Spleen (tissue), 11 donors: ENCODE measurements at regions not wholly inside any gene's neighbourhood (a gene's known extent, or its start where the extent isn't known, plus 50 kb on each side); places are given as distances from the start of the nearest gene placed in this dataset.

Source experiments
- DNase-seq: peaks from one replicate; pipeline ENCODE4 v3.0.0-alpha.2; 2020
- H3K27ac ChIP-seq, 8 donors: fragments of 200-600 bp; sonication (generic) in 7 of 8; 1 replicate in 4 of 8; 2 replicates in 4 of 8; pipeline versions ENCODE4 v1.5.0 to v1.8.0; 2016 to 2021; ENCODE audit warnings: inconsistent platforms in 4 of 8, mild to moderate bottlenecking in 4 of 8, moderate library complexity in 1 of 8
- H3K27me3 ChIP-seq, 7 donors: fragments of 200-600 bp; sonication (generic) in 6 of 7; replicated peaks in 1 of 7; 1 replicate in 4 of 7; 2 replicates in 3 of 7; pipeline versions ENCODE4 v1.5.0 to v1.8.0; 2016 to 2021; ENCODE audit warnings: inconsistent platforms in 3 of 7, mild to moderate bottlenecking in 1 of 7
- H3K36me3 ChIP-seq, 6 donors: fragments of 200-600 bp; sonication (generic) in 5 of 6; 1 replicate in 4 of 6; 2 replicates in 2 of 6; pipeline versions ENCODE4 v1.5.0 to v1.8.0; 2016 to 2021; ENCODE audit warnings: inconsistent platforms in 2 of 6
- H3K4me1 ChIP-seq, 6 donors: fragments of 200-600 bp; sonication (generic) in 5 of 6; 1 replicate in 3 of 6; 2 replicates in 3 of 6; pipeline versions ENCODE4 v1.5.0 to v1.8.0; 2016 to 2021; ENCODE audit warnings: inconsistent platforms in 3 of 6
- H3K4me3 ChIP-seq, 8 donors: fragments of 200-600 bp; sonication (generic) in 7 of 8; 1 replicate in 4 of 8; 2 replicates in 4 of 8; pipeline versions ENCODE4 v1.5.0 to v1.8.0; 2016 to 2021; ENCODE audit warnings: inconsistent platforms in 4 of 8, mild to moderate bottlenecking in 4 of 8, moderate library complexity in 2 of 8
- H3K9me3 ChIP-seq, 8 donors: fragments of 200-600 bp; sonication (generic) in 7 of 8; 1 replicate in 4 of 8; 2 replicates in 4 of 8; pipeline versions ENCODE4 v1.5.0 to v1.8.0; 2016 to 2021; ENCODE audit warnings: inconsistent platforms in 4 of 8
- CTCF ChIP-seq, 11 experiments: fragments of 200-600 bp in 7 of 11; fragments of 450-650 bp in 4 of 11; sonication (generic) in 4 of 11; IDR thresholded peaks in 8 of 11; conservative IDR thresholded peaks in 3 of 11; 1 replicate in 7 of 11; 2 replicates in 4 of 11; pipeline versions ENCODE4 v1.4.0 to v1.8.0; 2016 to 2021; ENCODE audit warnings: antibody characterized with exemption in 11 of 11, inconsistent platforms in 4 of 11, mild to moderate bottlenecking in 1 of 11
- POLR2A ChIP-seq, 3 donors: fragments of 450-650 bp; IDR thresholded peaks; one replicate each; pipeline ENCODE4 v1.5.1; 2017; ENCODE audit warnings: antibody characterized with exemption in 3 of 3, mild to moderate bottlenecking in 1 of 3
- POLR2AphosphoS5 ChIP-seq, 3 donors: sonication (generic); formaldehyde crosslinking; IDR thresholded peaks; one replicate each; pipeline ENCODE4 v1.5.1; 2017; ENCODE audit warnings: antibody characterized with exemption in 3 of 3
- WGBS, 5 donors: extraction: QIAGEN DNeasy Blood & Tissue Kit in 3 of 5; methylation state at CpG; one replicate each; pipeline versions ENCODE4 v1.1.5 to v1.1.7; 2013 to 2018; 5-methylcytosine and 5-hydroxymethylcytosine counted together
- intact Hi-C: fragments of 100-400 bp; cut with DNase I; formaldehyde crosslinking; loops from one replicate; pipeline ENCODE4 v1.15.0; 2023; ENCODE audit warnings: low total_unique reads
- donor health status: healthy with polysubstance abuse.
- donor health status: DM: no; HTN: no; CAD: no; lungs with moderate emphysema.
- donor health status: DM: no; HTN: no; CAD: no.
- donor health status: Bipolar disorder and iron deficiency.
- donor health status: healthy.
- donor health status: DM: no; HTN: no; CAD: no.
- donor health status: DM: yes; HTN: yes; CAD: no.

DNA sequence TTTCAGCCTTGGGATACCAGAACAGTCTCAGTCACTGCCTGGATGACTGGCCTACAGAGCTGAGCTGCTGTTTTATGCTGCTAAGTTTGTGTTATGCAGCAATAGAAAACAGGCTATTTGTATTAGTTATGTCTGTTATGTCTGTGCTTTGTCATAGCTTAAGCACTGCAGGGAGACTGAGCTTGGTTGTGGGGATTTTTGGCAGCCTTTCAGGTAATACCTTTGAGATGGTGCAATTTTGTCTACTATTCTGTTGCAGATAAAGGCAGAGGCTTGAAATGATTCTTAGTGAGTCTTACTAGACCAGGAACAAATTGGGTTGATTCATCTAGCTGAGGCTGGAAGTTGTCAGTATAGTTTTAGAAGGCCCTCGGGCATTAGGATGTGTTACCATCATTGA is 201.3 kb upstream of the RBM19 start:
- WGBS, 5 donors: 82 to 100% (median 83%) methylated on average over 1 of the region's 1 CpG
- Histone ChIP-seq H3K36me3 (no peaks in the 10 kb centered on the region), H3K27me3 (peaks cover 0 to 27% (median 0%) of the 10 kb centered on the region in 7 donors), H3K9me3 (no peaks in the 10 kb centered on the region), H3K4me1 (no peaks in the 10 kb centered on the region), H3K4me3 (no peak overlapping the region), H3K27ac (no peak overlapping the region)
- no peak for DNase-seq
- intact Hi-C loops: no loop called here
- TF ChIP-seq POLR2AphosphoS5 (IDR thresholded peaks at IDR 0.05) (no peak), POLR2A (IDR thresholded peaks at IDR 0.05) (no peak), CTCF (IDR thresholded peaks at IDR 0.05 in 8 of 11, conservative IDR thresholded peaks at IDR 0.05 in 3 of 11) (no peak)

GRCh38 chr12:114166362-114166761 is 200.2 kb upstream of the RBM19 start:
- Histone ChIP-seq H3K36me3 (no peaks in the 10 kb centered on the region), H3K27ac (no peak overlapping the region), H3K27me3 (peaks cover 0 to 27% (median 0%) of the 10 kb centered on the region in 7 donors), H3K4me1 (no peaks in the 10 kb centered on the region), H3K9me3 (no peaks in the 10 kb centered on the region), H3K4me3 (no peak overlapping the region)
- WGBS, 5 donors: 12 to 19% (median 17%) methylated on average over 6 to 7 of the region's 7 CpGs
- intact Hi-C loops: no loop called here
- TF ChIP-seq POLR2A (IDR thresholded peaks at IDR 0.05) (no peak), CTCF (IDR thresholded peaks at IDR 0.05 in 8 of 11, conservative IDR thresholded peaks at IDR 0.05 in 3 of 11) (peak in 1 of 11 experiments; percentile 14), POLR2AphosphoS5 (IDR thresholded peaks at IDR 0.05) (no peak)
- DNase-seq: no peak

DNA sequence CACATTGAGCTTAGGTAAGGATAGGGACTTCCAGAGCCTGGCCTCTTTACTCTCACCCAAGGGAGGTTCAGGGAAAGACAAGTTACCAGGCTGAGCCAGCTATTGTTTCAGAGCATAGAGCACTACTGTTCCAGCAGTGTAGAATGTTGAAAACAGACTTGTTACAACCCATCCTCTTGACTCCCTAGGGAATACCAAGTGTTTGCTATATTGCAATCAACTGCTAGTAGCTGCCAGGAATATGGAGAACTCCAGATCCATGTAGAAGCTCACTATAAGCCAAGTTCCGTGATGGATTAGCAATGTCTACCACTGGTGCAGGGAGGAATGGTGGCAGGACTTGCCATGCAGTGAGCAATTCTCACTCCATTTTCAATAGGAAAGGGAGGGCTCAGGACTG is 199.8 kb upstream of the RBM19 start:
- no peak for DNase-seq
- H3K27ac ChIP-seq: no peak overlapping the region
- TF ChIP-seq POLR2A (IDR thresholded peaks at IDR 0.05) (no peak), POLR2AphosphoS5 (IDR thresholded peaks at IDR 0.05) (no peak), CTCF (IDR thresholded peaks at IDR 0.05 in 8 of 11, conservative IDR thresholded peaks at IDR 0.05 in 3 of 11) (no peak)
- no peak overlapping the region for H3K4me3 ChIP-seq
- no peaks in the 10 kb centered on the region for H3K9me3 ChIP-seq
- no peaks in the 10 kb centered on the region for H3K4me1 ChIP-seq
- no peaks in the 10 kb centered on the region for H3K36me3 ChIP-seq
- intact Hi-C loops: no loop called here
- H3K27me3 ChIP-seq: peaks cover 0 to 27% (median 0%) of the 10 kb centered on the region in 7 donors
- WGBS, 5 donors: 50 to 76% (median 71%) methylated on average over 1 of the region's 1 CpG

DNA sequence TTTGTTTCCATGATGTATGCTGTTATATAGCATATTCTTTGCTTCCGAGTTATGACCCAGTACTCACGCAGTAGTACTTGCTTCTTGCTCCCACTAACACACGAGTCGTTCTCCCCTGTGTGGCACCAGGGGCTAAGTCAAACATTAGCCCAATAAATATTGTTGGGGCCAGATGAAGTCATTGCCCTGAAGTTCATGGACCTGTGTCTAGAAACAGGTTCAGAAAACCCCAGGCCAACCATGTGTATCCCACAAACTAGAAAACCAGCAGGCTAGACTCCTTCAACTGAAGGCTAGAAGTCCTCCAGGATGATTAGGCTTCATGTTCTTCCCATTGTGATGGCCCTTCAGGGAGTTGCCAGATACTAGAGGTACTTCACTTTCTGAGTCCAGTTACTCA is 198.2 kb upstream of the RBM19 start:
- intact Hi-C loops: no loop called here
- 84 to 92% (median 89%) methylated on average over 4 of the region's 4 CpGs for WGBS, 5 donors
- TF ChIP-seq CTCF (IDR thresholded peaks at IDR 0.05 in 8 of 11, conservative IDR thresholded peaks at IDR 0.05 in 3 of 11): no peak
- Histone ChIP-seq H3K27ac (no peak overlapping the region), H3K4me3 (no peak overlapping the region), H3K36me3 (no peaks in the 10 kb centered on the region), H3K4me1 (no peaks in the 10 kb centered on the region), H3K27me3 (peaks cover 0 to 27% (median 0%) of the 10 kb centered on the region in 7 donors), H3K9me3 (no peaks in the 10 kb centered on the region)
- DNase-seq: no peak
